Ectodermal cell (in vitro differentiated cells): ENCODE measurements at regions not wholly inside any gene's neighbourhood (a gene's known extent, or its start where the extent isn't known, plus 50 kb on each side); places are given as distances from the start of the nearest gene placed in this dataset.
"Not testable (repeated sequence)": the region's sequence is repeated elsewhere in the genome, so short reads cannot be mapped to it uniquely, and the experiment has no call there.

ENCODE experiments used
- H3K27ac ChIP-seq: 2 replicates; pipeline ENCODE4 v1.7.0; 2013; ENCODE audit warnings: mild to moderate bottlenecking, low read depth, low read length; ENCODE audit not compliant: insufficient read depth, poor library complexity, severe bottlenecking
- H3K27me3 ChIP-seq: 2 replicates; pipeline ENCODE4 v1.7.0; 2013; ENCODE audit warnings: mild to moderate bottlenecking, low read length; ENCODE audit not compliant: insufficient read depth, control insufficient read depth, poor library complexity, severe bottlenecking
- H3K36me3 ChIP-seq: one replicate; pipeline ENCODE4 v1.7.0; 2013; ENCODE audit warnings: low read length; ENCODE audit not compliant: control insufficient read depth, insufficient read depth
- H3K4me1 ChIP-seq: one replicate; pipeline ENCODE4 v1.7.0; 2013; ENCODE audit warnings: low read length; ENCODE audit not compliant: control insufficient read depth, insufficient read depth
- H3K4me3 ChIP-seq: 2 replicates; pipeline ENCODE4 v1.7.0; 2013; ENCODE audit warnings: low read depth, low read length, control low read depth; ENCODE audit not compliant: insufficient read depth
- H3K9me3 ChIP-seq: 2 replicates; pipeline ENCODE4 v1.7.0; 2013; ENCODE audit warnings: mild to moderate bottlenecking, low read length, moderate library complexity; ENCODE audit not compliant: control insufficient read depth
- WGBS, 2 experiments: methylation state at CpG; one replicate each; pipeline ENCODE4 v1.1.7; 2013; ENCODE audit warnings: missing lambda C conversion rate in 2 of 2; 5-methylcytosine and 5-hydroxymethylcytosine counted together

- Histone ChIP-seq H3K4me1 (peaks cover 7% of the 10 kb centered on the region), H3K4me3 (no peak overlapping the region), H3K9me3 (no peaks in the 10 kb centered on the region), H3K27me3 (no peaks in the 10 kb centered on the region), H3K36me3 (no peaks in the 10 kb centered on the region), H3K27ac (no peak overlapping the region)
- 90 to 94% methylated on average over 4 of the region's 5 CpGs for WGBS, 2 experiments
These were observed 143.6 kb upstream of the SALL4 start for GRCh38 chr20:51945881-51946280.

DNA sequence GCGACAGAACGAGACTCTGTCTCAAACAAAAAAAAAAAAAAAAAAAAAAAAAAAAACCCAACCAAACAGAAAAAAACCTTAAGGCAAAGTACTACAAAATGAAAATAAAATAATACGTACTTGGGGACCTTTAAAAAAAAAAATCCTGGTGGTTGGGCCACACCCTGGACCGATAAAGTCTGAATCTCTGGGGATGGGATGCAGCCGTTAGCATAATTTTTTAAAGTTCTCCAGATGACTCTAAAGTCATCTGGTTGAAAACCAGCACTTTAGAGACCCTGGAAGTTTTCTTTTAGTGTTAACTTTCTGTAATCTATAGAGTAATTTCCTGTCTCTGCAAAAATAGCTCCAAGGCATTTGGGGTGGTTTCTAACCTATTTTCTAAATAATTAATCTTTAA, 142.9 kb upstream of the SALL4 start:
- 93 to 98% methylated on average over 3 to 5 of the region's 5 CpGs for WGBS, 2 experiments
- Histone ChIP-seq H3K36me3 (no peaks in the 10 kb centered on the region), H3K4me3 (no peak overlapping the region), H3K9me3 (no peaks in the 10 kb centered on the region), H3K27me3 (no peaks in the 10 kb centered on the region), H3K27ac (no peak overlapping the region), H3K4me1 (peaks cover 7% of the 10 kb centered on the region)

GRCh38 chr20:51943761-51944160, 141.4 kb upstream of the SALL4 start:
- peaks cover 4% of the 10 kb centered on the region for H3K4me1 ChIP-seq
- H3K9me3 ChIP-seq: no peaks in the 10 kb centered on the region
- H3K4me3 ChIP-seq: no peak overlapping the region
- 92 to 95% methylated on average over 5 of the region's 5 CpGs for WGBS, 2 experiments
- no peaks in the 10 kb centered on the region for H3K27me3 ChIP-seq
- no peaks in the 10 kb centered on the region for H3K36me3 ChIP-seq
- no peak overlapping the region for H3K27ac ChIP-seq

GRCh38 chr20:51943326-51943725, 141.0 kb upstream of the SALL4 start:
- H3K36me3 ChIP-seq, H3K9me3 ChIP-seq, H3K4me1 ChIP-seq, H3K4me3 ChIP-seq, H3K27ac ChIP-seq, H3K27me3 ChIP-seq: not testable (repeated sequence)
- WGBS, 2 experiments: 90 to 95% methylated on average over 6 of the region's 6 CpGs

- Histone ChIP-seq H3K36me3 (no peaks in the 10 kb centered on the region), H3K9me3 (no peaks in the 10 kb centered on the region), H3K4me1 (no peaks in the 10 kb centered on the region), H3K27ac (no peak overlapping the region), H3K27me3 (no peaks in the 10 kb centered on the region), H3K4me3 (no peak overlapping the region)
- 93 to 94% methylated on average over 6 of the region's 6 CpGs for WGBS, 2 experiments
These were observed 139.2 kb upstream of the SALL4 start for GRCh38 chr20:51941503-51941902.

GRCh38 chr20:51939259-51939585, 136.9 kb upstream of the SALL4 start:
- 95 to 96% methylated on average over 6 of the region's 6 CpGs for WGBS, 2 experiments
- Histone ChIP-seq H3K4me3 (no peak overlapping the region), H3K9me3 (no peaks in the 10 kb centered on the region), H3K4me1 (no peaks in the 10 kb centered on the region), H3K27ac (no peak overlapping the region), H3K36me3 (no peaks in the 10 kb centered on the region), H3K27me3 (no peaks in the 10 kb centered on the region)

- Histone ChIP-seq H3K4me3 (no peak overlapping the region), H3K9me3 (no peaks in the 10 kb centered on the region), H3K27me3 (no peaks in the 10 kb centered on the region), H3K36me3 (no peaks in the 10 kb centered on the region), H3K27ac (no peak overlapping the region), H3K4me1 (no peaks in the 10 kb centered on the region)
- WGBS, 2 experiments: 93 to 95% methylated on average over 3 to 5 of the region's 5 CpGs
These were observed 136.4 kb upstream of the SALL4 start for GRCh38 chr20:51938559-51939258.

DNA sequence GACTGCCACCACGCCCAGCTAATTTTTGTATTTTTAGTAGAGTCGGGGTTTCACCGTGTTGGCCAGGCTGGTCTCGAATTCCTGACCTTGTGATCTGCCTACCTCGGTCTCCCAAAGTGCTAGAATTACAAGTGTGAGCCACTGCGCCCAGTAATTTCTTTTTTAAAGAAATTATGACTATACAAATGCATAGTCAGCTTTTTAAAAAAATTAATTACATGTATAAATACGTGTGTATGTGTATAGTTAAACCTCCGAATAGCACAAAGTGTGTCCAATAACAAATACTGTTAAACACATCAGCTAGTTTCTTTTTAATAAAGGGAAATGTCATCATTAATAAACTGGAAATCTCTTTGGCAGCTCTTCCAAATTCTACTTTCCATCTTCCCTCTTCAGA, 135.5 kb upstream of the SALL4 start:
- Histone ChIP-seq H3K27ac (no peak overlapping the region), H3K4me3 (no peak overlapping the region), H3K36me3 (no peaks in the 10 kb centered on the region), H3K4me1 (no peaks in the 10 kb centered on the region), H3K9me3 (no peaks in the 10 kb centered on the region), H3K27me3 (no peaks in the 10 kb centered on the region)
- WGBS, 2 experiments: 92 to 97% methylated on average over 5 to 7 of the region's 8 CpGs

- Histone ChIP-seq H3K4me3 (no peak overlapping the region), H3K27me3 (no peaks in the 10 kb centered on the region), H3K9me3 (no peaks in the 10 kb centered on the region), H3K36me3 (no peaks in the 10 kb centered on the region), H3K27ac (no peak overlapping the region), H3K4me1 (no peaks in the 10 kb centered on the region)
- WGBS, 2 experiments: 85 to 91% methylated on average over 1 of the region's 2 CpGs
These were observed 134.1 kb upstream of the SALL4 start for GRCh38 chr20:51936377-51936776.

- Histone ChIP-seq H3K27ac (no peak overlapping the region), H3K4me1 (no peaks in the 10 kb centered on the region), H3K27me3 (no peaks in the 10 kb centered on the region), H3K36me3 (no peaks in the 10 kb centered on the region), H3K4me3 (no peak overlapping the region), H3K9me3 (no peaks in the 10 kb centered on the region)
- WGBS, 2 experiments: 80 to 87% methylated on average over 4 of the region's 4 CpGs
These were observed 132.7 kb upstream of the SALL4 start for GRCh38 chr20:51935003-51935358.
